Neural progenitor cell (in vitro differentiated cells): ENCODE measurements at regions not wholly inside any gene's neighbourhood (a gene's known extent, or its start where the extent isn't known, plus 50 kb on each side); places are given as distances from the start of the nearest gene placed in this dataset.

Source experiments
- CTCF ChIP-seq: fragments of 200-600 bp; sonication (generic); IDR thresholded peaks from 2 replicates; pipeline ENCODE4 v1.5.1; 2017; ENCODE audit warnings: antibody characterized with exemption, mild to moderate bottlenecking
- EZH2 ChIP-seq: fragments of 200-600 bp; sonication (generic); IDR thresholded peaks from 2 replicates; pipeline ENCODE4 v1.6.1; 2017; ENCODE audit warnings: antibody characterized with exemption, mild to moderate bottlenecking, moderate library complexity
- EZH2phosphoT487 ChIP-seq: fragments of 200-600 bp; sonication (generic); IDR thresholded peaks from 2 replicates; pipeline ENCODE4 v1.6.1; 2017; ENCODE audit warnings: antibody characterized with exemption

GRCh38 chr2:158042666-158043065, 59.0 kb upstream of the UPP2 start:
- no peak for TF ChIP-seq CTCF
- TF ChIP-seq EZH2, result no peak
- TF ChIP-seq EZH2phosphoT487, result no peak
